A549 (cell line): ENCODE measurements at regions not wholly inside any gene's neighbourhood (a gene's known extent, or its start where the extent isn't known, plus 50 kb on each side); places are given as distances from the start of the nearest gene placed in this dataset.

Experiments
- CBX8 ChIP-seq: fragments of 200-600 bp; sonication (generic); IDR thresholded peaks from 2 replicates; pipeline ENCODE4 v1.6.1; 2016
- CHD2 ChIP-seq: fragments of 150-350 bp; IDR thresholded peaks from 2 replicates; pipeline ENCODE4 v1.6.1; 2014; ENCODE audit warnings: low read length; ENCODE audit not compliant: partially characterized antibody
- HOXA7 ChIP-seq: fragments of 250-450 bp; sonication (Bioruptor Pico); IDR thresholded peaks from 2 replicates; pipeline ENCODE4 v1.5.0; 2020; ENCODE audit warnings: mild to moderate bottlenecking, moderate library complexity
- JUNB ChIP-seq: fragments of >200 bp; sonication (Bioruptor Twin); formaldehyde crosslinking; IDR thresholded peaks from 2 replicates; pipeline ENCODE4 v1.6.1; 2016
- NR3C1 ChIP-seq: fragments of >200 bp; sonication (Bioruptor Twin); formaldehyde crosslinking; IDR thresholded peaks from 3 replicates; pipeline ENCODE4 v1.6.1; 2017
- POLR2A ChIP-seq: IDR thresholded peaks from 2 replicates; pipeline ENCODE4 v1.6.1; 2012; ENCODE audit warnings: mild to moderate bottlenecking, low read length
- RAD21 ChIP-seq, 2 experiments: fragments of >200 bp in 1 of 2; sonication (Bioruptor Twin) in 1 of 2; formaldehyde crosslinking in 1 of 2; IDR thresholded peaks in 1 of 2; conservative IDR thresholded peaks in 1 of 2; 2 replicates in 1 of 2; 3 replicates in 1 of 2; pipeline ENCODE4 v1.6.1; 2012 to 2018; ENCODE audit warnings: inconsistent platforms in 1 of 2
- RCOR1 ChIP-seq: fragments of 150-350 bp; IDR thresholded peaks from 2 replicates; pipeline ENCODE4 v1.6.1; 2014; ENCODE audit warnings: antibody characterized with exemption, low read length, low read depth
- SMC3 ChIP-seq: fragments of >200 bp; sonication (Bioruptor Twin); formaldehyde crosslinking; IDR thresholded peaks from 3 replicates; pipeline ENCODE4 v1.6.1; 2018; ENCODE audit warnings: inconsistent platforms
- TF ChIP-seq, protein P1 (sequence below): fragments of 250-450 bp; sonication (Bioruptor Pico); IDR thresholded peaks from 2 replicates; pipeline ENCODE4 v1.5.0; 2021; ENCODE audit warnings: mild to moderate bottlenecking, moderate library complexity, borderline replicate concordance
- TF ChIP-seq, protein P2 (sequence below): IDR thresholded peaks from 2 replicates; pipeline ENCODE4 v1.6.1; 2012
- TF ChIP-seq, protein P3 (sequence below): fragments of >200 bp; sonication (Bioruptor Twin); formaldehyde crosslinking; IDR thresholded peaks from 3 replicates; pipeline ENCODE4 v1.5.1; 2016
- TF ChIP-seq, protein P4 (sequence below): fragments of 200-600 bp; sonication (generic); IDR thresholded peaks from 2 replicates; pipeline ENCODE4 v1.6.1; 2016; ENCODE audit warnings: antibody characterized with exemption, mild to moderate bottlenecking, moderate library complexity

DNA sequence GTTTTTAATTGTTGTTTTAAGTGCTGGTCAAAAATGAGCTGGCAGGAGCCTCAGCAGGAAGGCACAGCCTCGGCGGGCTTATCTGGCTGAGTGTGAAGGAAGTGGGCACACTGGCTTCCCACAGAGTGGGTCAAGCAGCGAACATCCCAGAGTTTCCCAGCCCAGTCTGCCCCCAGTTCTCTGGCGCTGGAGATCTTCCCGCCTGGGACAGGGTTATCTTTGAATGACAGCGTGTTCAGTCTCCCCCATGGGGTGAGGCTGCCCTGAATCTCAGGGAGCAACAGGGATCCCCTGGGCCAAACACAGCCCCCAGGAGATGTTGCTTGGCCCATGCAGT is 122.2 kb upstream of the PTPN1 start:
- no peak for TF ChIP-seq CBX8
- TF ChIP-seq POLR2A, result no peak
- no peak for TF ChIP-seq HOXA7 (CRISPR knock-in tag)
- TF ChIP-seq, protein P1, sequence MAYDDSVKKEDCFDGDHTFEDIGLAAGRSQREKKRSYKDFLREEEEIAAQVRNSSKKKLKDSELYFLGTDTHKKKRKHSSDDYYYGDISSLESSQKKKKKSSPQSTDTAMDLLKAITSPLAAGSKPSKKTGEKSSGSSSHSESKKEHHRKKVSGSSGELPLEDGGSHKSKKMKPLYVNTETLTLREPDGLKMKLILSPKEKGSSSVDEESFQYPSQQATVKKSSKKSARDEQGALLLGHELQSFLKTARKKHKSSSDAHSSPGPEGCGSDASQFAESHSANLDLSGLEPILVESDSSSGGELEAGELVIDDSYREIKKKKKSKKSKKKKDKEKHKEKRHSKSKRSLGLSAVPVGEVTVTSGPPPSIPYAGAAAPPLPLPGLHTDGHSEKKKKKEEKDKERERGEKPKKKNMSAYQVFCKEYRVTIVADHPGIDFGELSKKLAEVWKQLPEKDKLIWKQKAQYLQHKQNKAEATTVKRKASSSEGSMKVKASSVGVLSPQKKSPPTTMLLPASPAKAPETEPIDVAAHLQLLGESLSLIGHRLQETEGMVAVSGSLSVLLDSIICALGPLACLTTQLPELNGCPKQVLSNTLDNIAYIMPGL (CRISPR knock-in tag), result no peak
- no peak for TF ChIP-seq NR3C1
- no peak for TF ChIP-seq SMC3
- TF ChIP-seq RCOR1, result no peak
- TF ChIP-seq, protein P2, sequence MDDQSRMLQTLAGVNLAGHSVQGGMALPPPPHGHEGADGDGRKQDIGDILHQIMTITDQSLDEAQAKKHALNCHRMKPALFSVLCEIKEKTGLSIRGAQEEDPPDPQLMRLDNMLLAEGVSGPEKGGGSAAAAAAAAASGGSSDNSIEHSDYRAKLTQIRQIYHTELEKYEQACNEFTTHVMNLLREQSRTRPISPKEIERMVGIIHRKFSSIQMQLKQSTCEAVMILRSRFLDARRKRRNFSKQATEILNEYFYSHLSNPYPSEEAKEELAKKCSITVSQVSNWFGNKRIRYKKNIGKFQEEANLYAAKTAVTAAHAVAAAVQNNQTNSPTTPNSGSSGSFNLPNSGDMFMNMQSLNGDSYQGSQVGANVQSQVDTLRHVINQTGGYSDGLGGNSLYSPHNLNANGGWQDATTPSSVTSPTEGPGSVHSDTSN, result no peak
- TF ChIP-seq, protein P3, sequence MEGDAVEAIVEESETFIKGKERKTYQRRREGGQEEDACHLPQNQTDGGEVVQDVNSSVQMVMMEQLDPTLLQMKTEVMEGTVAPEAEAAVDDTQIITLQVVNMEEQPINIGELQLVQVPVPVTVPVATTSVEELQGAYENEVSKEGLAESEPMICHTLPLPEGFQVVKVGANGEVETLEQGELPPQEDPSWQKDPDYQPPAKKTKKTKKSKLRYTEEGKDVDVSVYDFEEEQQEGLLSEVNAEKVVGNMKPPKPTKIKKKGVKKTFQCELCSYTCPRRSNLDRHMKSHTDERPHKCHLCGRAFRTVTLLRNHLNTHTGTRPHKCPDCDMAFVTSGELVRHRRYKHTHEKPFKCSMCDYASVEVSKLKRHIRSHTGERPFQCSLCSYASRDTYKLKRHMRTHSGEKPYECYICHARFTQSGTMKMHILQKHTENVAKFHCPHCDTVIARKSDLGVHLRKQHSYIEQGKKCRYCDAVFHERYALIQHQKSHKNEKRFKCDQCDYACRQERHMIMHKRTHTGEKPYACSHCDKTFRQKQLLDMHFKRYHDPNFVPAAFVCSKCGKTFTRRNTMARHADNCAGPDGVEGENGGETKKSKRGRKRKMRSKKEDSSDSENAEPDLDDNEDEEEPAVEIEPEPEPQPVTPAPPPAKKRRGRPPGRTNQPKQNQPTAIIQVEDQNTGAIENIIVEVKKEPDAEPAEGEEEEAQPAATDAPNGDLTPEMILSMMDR, result no peak
- no peak for TF ChIP-seq CHD2
- no peak for TF ChIP-seq RAD21 (conservative IDR thresholded peaks at IDR 0.05 in 1 of 2, IDR thresholded peaks at IDR 0.05 in 1 of 2)
- TF ChIP-seq, protein P4, sequence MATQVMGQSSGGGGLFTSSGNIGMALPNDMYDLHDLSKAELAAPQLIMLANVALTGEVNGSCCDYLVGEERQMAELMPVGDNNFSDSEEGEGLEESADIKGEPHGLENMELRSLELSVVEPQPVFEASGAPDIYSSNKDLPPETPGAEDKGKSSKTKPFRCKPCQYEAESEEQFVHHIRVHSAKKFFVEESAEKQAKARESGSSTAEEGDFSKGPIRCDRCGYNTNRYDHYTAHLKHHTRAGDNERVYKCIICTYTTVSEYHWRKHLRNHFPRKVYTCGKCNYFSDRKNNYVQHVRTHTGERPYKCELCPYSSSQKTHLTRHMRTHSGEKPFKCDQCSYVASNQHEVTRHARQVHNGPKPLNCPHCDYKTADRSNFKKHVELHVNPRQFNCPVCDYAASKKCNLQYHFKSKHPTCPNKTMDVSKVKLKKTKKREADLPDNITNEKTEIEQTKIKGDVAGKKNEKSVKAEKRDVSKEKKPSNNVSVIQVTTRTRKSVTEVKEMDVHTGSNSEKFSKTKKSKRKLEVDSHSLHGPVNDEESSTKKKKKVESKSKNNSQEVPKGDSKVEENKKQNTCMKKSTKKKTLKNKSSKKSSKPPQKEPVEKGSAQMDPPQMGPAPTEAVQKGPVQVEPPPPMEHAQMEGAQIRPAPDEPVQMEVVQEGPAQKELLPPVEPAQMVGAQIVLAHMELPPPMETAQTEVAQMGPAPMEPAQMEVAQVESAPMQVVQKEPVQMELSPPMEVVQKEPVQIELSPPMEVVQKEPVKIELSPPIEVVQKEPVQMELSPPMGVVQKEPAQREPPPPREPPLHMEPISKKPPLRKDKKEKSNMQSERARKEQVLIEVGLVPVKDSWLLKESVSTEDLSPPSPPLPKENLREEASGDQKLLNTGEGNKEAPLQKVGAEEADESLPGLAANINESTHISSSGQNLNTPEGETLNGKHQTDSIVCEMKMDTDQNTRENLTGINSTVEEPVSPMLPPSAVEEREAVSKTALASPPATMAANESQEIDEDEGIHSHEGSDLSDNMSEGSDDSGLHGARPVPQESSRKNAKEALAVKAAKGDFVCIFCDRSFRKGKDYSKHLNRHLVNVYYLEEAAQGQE, result no peak
- TF ChIP-seq JUNB, result no peak
